ENCODE measurements at regions not wholly inside any gene's neighbourhood (a gene's known extent, or its start where the extent isn't known, plus 50 kb on each side); places are given as distances from the start of the nearest gene placed in this dataset.

- no peak for TF ChIP-seq CTCF (conservative IDR thresholded peaks at IDR 0.05; ENCODE audit: low read length)
- TF ChIP-seq EZH2phosphoT487 (IDR thresholded peaks at IDR 0.05; ENCODE audit: borderline replicate concordance, low read depth, low read length), result no peak
These were observed 316.7 kb downstream of the BRINP2 start for GRCh38 chr1:177487481-177487880.

Measured in OCI-LY7 (cell line).